GM19468 (cell line): ENCODE measurements at regions not wholly inside any gene's neighbourhood (a gene's known extent, or its start where the extent isn't known, plus 50 kb on each side); places are given as distances from the start of the nearest gene placed in this dataset.

Experiments
- ATAC-seq: cut with Tn5 transposase; IDR thresholded peaks from one replicate; pipeline ENCODE4 v1.9.1; 2021; ENCODE audit warnings: mild to moderate bottlenecking, moderate library complexity, moderate number of reproducible peaks; ENCODE audit not compliant: unreplicated experiment; ENCODE audit errors: extremely low read depth

DNA sequence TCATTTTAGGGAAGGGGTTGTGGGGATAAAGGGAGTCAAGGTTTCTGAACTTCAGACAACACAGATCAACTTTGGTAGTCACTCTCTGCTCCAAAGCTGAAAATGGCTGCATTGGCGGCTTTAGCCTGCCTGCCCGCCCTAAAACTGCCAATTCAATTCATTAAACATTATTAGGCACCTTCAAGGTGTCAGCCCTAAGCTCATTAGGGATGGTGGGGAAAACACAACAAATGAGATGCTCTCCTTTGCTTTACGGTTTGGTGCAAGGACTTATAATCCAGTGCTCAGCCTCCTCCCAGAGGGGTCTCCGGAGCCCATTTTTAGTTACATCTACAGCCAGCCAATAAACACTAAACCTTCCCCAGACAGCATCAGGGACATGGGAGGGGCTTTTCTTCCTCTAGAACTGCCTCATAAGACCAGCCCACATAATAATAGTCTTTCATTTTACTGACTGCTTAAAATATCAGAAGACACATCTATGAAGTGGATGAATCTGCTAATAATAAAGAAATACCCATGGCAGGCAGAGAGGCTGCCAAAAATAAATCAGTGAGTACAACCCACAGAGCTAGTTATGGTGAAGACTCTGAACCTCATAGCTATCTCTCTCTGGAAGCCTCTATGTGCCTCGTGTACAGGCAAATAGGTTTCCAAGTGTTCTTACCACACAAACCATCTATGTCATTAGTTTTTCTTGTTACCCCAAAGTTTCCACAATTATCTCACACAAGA lies 102.8 kb upstream of the NCAM1 start:
- ATAC-seq: no peak

DNA sequence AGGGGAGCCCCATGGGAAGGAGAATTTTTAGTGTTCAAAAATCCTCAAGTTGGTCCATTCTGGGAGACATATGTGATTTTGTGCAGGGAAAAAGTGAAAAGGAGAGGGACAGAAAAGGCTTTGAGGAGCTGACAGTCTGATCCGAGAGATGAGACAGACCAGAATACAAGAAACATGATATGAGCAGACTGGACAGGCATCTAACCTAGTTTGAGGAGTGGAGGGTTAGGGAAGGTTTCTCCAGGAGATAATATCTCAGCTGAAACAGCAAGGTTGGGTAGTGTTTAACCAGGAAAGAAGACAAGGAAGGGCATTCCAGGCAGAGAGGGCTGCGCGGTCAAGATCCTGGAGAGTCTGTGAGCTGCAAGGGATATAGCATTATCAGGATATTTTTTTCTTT lies 101.4 kb upstream of the NCAM1 start:
- no peak for ATAC-seq

DNA sequence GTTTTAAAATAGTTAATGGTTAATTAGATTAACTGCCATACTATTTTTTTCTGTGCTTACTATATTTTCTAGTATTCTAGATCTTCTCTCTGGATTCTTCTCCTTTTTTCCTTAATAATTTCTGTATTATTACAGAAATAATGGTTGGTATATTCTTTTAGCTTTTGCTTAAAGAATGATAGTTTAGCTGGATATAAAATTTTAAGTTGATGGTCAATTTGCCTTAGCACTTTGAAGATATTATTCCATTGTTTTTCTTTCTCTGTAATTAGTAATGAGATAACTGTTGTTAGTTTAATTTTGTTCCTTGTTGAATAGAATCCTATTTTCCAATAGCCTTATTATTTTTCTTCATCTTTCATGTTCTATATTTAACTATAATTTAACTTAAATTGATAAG lies 99.9 kb upstream of the NCAM1 start:
- no peak for ATAC-seq

DNA sequence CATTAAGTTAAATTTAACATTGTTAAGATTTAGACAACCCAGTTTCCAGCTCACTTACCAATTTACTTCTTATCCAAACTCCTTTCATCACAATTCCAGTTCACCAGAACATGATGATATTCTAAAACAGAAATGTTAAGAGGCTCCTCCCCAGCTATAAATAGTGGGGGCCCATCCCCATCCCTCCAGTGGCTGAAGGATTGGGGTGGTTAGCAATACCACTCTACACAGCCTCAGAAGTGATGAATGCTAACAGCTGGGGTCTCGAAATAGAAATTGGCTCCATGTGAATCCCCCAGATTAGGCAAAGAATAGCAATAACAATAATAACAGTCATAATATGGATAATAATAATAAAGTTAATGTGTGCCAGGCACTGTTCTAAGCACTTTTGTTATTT lies 97.9 kb upstream of the NCAM1 start:
- ATAC-seq: no peak

DNA sequence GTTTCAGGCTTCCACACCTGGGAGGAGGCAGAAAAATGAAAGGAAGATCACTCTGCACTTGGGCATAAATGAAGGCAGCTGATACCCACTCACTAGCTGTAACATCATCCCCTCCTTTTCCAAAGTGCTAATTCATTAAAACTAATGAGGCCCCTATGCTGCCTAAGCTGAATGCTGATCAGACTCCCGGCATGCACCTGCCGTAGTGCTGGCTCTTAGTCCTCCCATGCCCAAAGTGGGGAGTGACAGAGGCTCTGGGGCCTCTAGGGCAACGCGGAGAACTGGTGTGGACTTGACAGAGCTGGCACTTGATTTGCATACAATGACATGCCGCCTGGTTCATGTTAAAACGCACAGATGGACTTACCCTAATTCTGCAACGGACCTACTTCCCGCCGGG lies 96.5 kb upstream of the NCAM1 start:
- no peak for ATAC-seq

DNA sequence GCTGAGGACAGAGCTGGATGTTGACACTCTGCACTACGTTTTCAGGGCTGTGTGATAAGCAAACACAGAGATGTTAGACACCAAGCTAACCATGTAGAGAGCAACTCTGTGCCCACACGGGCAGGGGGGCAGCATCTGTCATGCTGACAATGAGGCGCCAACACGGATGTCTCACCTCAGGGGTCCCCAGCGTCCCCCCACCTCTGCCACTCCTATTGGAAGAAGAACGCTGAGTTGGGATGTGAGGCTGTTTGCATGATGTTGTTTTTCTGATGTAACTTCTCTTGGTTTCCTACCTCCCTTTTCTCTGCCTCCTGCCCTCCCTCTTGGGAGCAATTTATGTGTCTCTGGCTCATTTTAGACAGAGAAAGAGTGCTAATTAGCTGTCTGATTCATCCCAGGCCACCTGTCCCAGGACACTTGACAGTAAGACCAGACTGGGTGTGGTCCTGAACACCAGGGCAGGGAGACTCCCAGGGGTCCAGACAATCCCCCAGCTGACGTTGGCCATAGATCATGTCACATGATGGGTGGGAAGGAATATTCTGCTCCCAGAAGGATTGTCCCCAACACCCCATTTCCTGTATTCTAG lies 89.2 kb upstream of the NCAM1 start:
- no peak for ATAC-seq

DNA sequence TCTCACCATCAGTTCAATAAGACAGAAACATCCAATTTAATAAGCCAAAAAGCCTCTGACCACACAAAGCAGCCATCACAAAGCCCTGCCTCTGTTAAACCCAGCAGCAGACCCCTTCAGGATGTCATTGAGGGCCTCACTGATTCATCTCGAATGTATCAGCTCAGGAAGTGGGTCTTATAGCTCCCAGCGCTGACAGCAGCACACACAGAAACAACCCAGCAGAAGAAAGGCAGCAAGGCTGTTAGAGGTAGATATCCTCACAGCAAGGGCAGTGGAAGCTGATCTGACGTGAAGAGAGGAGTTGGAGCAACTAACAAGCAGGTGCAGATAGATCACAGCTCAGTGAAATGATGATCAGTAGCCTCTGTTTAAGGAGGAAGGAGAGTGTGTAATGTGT lies 86.2 kb upstream of the NCAM1 start:
- no peak for ATAC-seq

DNA sequence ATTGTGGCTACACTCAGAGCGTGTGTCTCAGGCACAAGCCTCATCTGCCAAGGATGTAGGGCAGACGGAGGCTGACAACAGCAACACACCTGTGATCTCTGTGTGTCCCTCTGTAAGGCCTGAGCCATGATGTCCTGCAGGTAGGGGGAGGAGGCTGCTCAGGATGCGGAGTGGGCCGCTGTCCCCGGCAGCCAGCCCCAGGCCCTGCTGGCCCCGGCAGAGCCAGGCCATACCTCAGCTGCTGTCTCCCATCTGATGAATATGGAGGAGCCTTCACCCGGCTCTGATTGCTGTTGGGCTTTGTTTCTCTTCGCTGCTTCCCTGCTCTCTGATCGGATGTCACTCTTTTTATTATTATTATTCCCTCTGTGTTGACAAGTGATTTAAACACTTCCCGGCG lies 83.6 kb upstream of the NCAM1 start:
- ATAC-seq: no peak

DNA sequence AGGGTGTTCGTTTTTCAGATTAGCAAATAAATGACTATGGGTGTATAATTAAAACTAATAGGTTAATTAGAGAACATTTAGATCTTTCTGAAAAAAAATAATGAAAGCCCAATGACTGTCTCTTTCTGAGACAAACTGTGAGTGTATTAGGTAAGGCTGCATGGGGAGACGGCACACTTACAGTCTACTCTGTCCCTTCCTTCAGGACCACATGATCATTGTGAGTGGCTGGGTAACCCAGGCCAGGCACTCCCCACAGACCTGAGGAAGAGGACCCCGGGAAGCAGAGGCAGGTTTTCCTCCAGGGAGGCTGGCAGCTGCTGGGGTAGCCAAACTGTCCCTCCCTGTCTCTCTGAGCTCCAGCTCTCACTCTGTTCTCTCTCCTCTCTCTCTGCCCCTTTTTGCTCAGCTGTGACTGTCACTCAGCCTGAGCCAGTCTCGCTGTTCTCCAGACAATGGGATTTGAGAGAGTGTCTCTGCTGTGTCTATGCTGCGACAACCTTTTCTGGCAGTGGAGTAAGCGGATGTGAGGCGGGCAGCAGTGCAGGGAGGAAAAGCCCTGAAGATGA lies 83.1 kb upstream of the NCAM1 start:
- ATAC-seq: no peak

DNA sequence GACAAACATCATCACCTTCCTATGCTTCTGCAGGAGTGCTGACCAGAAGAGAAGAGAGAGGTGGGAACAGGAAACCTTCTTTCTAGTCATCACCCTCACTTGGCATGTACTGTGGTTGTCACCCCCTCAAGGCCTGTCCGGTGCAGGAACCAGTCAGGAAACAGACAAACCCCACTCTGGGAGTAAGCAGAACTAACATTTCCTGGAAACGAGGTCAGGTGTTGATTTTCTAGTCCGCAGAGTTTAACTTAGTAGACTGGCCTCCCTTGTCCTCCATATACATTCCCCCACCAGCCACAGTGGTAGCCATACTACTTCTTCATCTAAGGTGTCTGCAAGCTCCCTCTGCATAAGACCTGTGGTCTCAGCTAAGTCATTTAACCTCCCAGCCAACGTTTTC lies 80.7 kb upstream of the NCAM1 start:
- no peak for ATAC-seq

DNA sequence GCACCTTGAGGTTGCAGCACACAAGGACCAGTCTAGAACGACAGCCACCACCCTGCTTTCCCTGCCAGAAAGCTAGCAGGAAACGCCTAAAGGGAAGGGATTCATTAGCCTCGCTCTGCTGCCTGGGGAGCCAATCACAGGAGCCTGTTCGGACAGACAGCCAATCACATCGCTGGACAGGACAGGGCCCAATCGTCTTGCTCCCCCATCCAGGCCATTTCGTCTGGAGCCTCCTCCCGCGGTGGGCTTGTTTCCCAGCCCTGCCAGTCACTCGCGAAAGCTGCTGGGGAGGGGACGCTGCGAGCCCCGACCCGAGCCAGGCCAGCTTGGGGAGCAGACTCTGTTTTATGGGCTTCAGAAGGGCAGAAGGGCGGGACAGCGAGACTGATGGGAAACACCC lies 79.8 kb upstream of the NCAM1 start:
- no peak for ATAC-seq

DNA sequence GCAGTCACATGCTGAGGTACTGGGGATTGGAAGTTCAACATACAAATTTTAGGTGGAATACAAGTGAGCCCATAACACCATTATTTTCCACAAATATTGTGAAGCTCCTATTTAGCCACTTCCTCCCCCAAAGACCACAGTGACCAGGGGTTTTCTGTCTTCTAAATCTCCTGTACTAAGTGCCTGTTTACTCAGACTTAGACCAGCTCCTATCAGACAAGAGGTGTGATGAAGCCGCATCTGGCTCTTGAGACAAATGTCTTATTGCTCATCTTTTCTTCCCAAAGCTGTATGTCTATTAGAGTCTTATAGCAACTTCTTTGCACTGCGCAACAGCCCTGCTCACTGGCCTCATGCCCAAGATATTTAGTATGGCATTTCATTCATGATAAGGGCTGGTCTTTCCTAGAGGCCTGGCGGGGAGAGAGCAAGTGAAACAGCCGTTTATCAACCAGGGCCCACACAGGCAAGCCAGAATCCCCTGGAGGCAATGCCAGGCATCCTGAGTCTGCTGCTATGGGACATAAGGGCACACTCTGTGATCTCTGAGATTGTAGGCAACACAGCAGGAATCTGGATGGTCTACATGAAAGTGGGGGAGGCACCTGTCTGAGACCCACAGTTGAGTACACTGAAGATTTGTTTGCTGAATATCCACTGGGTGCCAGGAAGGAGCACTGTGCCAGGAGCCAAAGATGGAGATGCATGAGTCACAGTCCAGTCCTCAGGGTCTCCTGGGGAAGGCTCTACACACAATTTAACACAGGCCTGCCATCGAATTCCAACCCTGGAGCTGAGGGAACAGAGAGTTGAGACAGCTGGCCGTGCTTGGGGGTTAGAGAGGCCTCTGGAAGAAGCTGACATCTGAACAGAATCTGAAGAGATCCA lies 78.5 kb upstream of the NCAM1 start:
- no peak for ATAC-seq

DNA sequence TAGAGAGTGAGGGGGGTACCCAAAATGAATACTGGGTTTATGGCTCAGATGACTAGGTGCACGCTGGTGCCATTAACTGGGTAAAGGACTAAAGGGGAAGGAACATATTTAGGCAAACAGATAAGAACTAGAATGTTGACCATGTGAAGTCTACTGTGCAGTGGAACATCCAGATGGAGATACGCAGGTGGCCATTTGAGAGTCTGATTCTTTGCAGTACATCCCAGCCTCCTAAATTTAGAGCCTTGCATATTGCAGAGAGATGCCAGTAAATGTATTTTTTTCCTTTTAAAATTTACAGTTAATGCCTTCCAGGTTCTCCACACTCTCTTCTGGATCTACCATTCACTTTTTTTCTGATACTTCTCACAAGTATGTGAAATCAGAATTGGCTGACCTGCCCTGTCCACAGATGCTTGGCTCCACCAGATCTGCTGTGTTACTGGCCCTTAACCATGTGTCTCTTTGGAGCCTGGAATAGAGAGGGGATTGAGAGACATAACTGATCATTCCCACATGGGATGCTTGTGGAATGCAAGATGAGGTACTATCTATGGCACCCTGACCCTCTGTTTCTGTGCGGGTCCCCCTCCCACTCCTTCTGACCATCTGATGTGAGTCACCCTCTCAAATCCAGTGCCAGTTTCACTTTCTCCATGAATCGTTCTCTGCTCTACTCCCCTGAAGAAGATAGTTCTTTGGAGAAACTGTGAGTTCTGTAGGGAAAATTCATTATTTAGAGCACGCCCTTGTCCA lies 77.0 kb upstream of the NCAM1 start:
- no peak for ATAC-seq

DNA sequence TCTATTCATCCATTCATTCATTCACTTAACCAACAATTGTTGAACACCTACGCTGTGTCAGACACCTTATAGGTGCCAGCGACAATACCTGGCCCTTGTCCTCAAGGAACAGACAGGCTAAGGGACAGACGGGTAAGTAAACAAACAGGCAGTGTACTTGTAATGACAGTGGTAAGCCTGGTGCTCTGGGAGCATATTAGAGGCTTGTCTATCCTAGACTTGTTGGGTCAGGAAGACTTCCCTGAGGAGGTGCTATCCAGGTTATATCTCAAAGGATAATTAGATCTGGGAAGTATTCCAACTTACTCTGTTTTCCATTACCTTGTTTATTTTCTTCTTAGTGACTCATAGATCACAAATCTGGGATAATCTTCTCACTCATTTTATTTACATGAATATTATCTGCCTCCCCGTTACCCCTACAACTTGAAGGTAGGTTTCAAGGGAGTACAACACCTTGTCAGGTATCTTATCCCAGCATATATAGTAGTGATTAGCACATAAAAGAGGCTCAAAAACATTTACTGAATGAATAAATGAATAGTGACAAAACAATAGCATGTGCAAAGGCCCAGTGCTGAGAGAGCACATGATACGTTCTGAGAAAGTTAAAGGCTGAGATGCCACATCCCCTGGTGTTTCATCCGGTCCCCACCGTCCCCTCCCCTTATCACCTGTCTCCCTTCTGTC lies 75.3 kb upstream of the NCAM1 start:
- ATAC-seq: no peak

DNA sequence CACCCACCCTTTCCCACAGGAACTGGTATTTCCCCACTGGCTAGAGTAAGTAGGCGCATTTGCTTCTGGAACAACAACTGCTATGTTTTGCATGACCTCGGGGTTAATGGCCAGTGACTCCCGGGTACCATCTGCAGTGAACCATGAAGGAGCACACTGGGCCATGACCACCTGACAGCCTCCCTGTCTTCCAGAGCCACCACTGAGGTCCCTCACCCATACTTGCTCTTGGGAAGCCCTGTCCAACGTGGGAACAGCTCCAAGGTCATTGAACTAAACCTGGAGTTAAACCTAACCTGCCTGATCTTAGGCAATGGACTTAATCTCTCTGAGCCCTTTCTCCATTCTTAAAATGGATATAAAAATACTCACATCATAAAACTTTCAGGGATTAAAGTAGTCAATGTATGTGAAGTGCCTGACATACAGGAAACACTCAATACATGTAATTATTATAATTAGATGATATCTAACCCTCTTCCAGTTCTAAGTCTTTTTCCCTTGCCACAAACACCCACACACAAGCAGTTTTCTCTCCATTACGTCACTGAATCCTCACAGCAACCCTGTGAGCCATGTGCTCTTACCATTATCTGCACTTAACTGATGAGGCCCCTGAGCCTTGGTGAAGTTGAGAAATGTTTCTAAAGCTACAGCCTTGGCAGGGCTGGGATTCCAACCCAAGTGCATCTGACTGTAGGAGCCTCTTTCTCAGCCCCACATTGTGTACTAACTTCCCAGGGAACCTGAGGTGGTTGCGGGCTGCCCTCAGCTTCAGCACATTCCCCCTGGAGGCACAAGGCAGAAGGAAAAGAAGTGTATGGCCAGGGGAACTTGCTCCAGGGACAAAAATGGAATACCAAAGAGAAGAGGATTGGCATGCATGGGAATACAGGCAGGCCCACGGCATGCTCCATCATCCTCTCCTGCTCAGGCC lies 74.5 kb upstream of the NCAM1 start:
- ATAC-seq: no peak

DNA sequence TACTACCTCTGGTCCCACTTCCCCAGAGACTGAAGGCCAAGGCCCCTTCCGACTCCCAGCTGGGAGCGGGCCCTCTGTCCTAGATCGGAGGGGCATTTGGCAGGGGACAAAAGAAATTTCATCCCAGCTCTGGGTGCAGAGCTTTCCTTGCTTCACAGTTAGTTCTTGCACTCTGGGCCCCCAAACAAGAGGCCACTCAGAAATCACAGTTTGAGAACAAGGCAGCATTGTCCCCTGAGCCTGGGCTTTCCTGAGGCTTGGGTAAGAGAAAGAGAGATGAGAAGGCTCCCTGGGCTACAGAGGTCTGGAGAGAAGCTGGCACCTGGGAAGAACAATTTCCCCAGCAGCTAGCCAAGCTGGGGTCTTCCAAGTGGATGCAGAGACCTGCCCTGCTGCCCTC lies 71.8 kb upstream of the NCAM1 start:
- no peak for ATAC-seq

DNA sequence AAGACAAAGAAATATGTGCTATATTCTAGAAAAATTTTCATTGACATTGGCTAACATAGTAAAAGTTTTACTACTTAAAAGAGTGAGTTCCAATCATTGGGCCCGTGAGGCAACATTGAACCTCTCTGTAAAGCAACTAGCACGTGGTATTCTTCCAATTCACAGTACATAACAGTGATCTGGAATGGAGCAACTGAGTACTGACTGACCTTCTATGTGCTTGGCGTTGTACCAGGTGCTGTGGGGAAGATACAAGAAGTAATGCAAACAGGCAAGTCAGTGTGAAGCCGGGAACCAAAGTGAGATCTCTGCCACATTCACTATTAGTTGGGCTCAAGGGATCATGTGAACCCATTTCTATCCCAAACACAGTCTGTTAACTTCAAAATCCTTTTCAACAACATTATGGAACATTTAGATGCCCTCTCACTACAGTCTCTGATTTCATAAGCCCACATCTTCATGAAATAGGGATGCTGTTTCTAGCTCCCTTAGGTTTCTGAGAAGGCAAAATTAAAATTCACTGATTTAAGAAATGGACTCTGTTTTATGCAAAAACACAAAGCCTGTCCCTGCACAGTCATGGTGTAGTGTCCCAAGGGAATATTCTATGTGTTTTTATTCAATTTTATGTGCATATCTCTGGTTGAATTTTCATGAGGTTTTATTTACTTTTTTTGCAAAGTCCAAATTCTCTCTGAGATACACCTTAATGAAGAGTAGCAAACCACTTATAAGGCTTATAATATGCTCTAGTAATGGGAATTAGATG lies 61.8 kb upstream of the NCAM1 start:
- ATAC-seq: no peak

DNA sequence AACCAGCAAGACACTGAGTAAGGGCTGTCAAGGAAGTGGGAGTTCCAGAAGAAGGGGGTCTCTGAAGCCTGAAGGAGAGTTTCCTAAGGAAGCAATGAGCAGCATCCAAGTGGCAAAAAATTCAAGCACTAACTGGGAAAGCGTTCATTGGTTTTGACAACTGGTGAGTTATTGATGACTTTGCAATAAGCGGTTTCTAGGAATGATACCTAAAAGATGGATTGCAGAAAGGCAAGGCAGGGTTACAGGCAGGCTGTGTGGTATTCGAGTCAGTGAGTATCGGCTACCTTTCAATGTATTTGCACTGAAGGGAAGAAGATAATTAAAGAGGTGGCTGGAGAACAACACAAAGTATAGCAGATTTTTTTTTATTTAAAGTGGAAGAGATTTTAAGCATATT lies 59.3 kb upstream of the NCAM1 start:
- ATAC-seq: no peak
